ENCODE measurements at regions not wholly inside any gene's neighbourhood (a gene's known extent, or its start where the extent isn't known, plus 50 kb on each side); places are given as distances from the start of the nearest gene placed in this dataset.

DNA sequence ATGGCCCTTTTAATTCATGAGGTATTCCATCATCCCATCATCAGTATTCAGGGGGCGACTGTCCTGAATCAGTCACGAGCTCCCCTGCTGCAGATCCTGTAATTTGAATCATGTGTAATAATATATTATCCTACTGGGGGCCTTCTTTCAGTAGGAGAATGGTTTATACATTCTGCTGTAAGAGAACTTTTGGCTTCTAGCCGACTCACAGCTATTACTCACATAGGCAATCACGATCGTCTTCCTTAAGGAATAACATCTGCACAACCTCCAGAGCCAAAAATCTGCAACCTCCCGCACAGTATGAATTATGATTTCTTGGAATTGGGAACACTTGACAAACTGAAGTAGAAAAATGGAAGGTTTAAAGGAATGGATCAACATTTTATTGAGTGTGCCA is 343.0 kb downstream of the USP25 start:
- no peak for DNase-seq (ENCODE audit: low read depth in 2 of 2)

DNA sequence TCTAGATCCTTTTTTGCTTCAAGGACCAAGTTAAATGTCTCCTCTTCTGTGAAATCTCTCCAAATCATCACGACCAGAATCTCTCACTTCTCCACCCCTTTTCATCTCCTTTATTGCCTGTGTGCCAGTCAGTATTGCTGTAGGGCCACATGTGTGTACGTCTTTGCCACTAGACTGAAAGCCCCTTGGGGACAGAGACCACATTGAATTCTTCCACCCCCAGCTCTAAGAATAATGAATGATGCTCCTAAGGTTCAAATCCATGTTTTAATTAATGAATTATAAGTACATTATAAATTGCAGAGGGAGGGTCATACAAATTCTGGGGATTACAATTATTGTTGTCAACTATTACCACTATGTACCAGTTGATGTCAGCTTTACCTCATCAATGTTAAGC is 343.8 kb downstream of the USP25 start:
- no peak for DNase-seq (ENCODE audit: low read depth in 2 of 2)

DNA sequence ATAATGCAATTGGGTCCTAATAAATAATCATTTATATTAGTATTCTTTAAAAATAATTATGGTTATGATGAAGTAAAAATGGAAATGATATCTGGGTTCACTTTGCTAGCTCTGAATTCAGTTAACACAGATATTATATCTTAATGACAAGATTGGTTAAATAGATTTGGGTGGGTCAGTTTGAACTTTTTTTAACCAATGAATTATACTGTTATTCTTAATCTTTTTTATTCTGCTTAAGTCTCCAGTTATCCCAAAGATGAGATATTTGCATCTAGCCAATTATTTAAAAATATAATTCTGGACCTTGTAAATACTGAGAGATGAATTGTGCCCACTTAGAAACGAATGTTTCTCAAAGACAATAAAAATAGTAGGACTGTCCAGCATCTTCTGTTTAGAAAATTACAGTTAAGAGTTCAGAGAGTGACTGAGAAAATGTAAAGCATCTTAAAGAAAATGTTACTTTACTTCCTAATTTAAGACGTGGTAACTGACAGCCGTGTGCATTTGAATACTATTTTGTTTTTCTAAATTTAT is 345.2 kb downstream of the USP25 start:
- no peak for DNase-seq (ENCODE audit: low read depth in 2 of 2)

DNA sequence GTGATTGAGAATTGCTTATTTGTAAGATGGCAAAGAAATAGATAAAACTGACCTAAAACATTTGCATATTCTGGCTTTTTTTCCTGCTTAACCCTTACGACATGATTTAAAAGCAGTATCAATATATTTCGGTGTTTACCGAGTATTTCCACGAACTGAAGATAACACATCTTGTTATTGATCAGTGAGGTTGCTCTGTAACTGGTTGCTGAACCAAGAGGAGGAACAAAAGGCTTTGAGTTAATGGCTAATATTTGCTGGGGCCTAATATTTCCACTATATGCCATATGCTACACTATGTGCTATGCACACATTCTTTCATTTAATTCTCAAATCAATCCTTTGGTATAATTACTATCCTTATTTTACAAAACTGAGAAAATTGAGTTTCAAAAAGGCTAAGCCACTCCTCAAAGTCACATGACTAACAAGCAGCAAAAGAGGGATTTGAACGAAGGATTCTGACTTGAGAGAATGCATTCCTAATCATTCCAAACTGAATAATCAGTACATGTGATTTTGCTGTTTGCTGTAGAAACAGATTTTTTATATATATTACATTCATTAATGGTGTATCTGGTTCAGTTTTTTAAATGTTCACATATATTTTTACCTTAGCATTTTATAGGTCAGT is 346.0 kb downstream of the USP25 start:
- DNase-seq (ENCODE audit: low read depth in 2 of 2) = no peak

DNA sequence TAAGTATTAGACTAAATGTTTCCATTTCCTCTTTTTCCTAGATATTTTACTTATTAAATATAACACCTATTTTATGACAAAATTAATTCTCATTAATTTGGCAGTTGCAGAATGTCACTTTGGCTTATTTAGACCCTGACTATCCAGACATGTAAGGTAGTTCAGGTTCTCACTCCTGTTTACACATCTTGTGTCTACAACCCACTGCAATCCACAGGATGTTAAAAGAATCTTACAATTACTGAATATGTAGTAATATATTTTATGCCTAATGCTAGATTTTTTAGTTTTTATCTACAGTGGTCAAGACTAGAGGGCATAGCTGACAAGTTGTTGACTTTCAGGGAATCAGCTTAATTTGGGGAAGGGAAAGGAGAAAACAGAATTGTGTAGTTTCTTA is 346.7 kb downstream of the USP25 start:
- no peak for DNase-seq (ENCODE audit: low read depth in 2 of 2)

DNA sequence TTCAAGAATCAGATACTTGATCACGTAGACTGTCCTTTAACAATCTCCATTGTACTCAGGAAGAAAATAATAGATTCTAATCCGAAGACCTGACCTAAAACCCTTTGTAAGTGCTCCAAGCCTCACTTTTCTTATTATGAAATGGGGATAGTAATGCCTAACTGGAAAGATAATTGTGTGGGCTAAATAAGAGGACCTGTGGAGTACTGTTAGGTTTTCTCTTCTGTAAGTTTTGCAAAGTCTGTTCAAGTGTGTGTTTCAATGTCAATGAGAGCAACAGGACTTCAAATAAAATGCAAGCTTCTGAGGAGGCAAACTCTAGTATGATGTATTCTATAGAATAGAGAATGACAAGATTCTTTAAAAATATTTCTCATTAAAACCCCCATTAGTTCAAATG is 348.6 kb downstream of the USP25 start:
- no peak for DNase-seq (ENCODE audit: low read depth in 2 of 2)

DNA sequence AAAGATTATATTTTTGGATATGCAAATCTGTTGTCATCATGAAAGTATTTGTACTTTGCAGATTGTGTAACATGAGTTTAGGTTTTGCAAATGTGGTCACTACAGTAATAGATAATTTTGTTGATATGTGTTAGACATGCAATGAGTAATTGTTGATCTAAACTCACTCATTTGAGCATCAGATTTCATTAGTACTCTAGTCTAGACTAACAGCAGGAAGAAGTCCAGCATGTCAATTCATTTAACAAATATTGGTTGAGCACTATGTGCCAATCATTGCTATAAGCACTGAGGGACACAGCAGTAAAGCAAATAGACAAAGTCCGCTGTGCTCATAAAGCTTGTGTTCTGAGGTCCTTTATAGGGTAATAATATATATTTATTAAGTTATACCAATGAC is 350.0 kb downstream of the USP25 start:
- no peak for DNase-seq (ENCODE audit: low read depth in 2 of 2)

DNA sequence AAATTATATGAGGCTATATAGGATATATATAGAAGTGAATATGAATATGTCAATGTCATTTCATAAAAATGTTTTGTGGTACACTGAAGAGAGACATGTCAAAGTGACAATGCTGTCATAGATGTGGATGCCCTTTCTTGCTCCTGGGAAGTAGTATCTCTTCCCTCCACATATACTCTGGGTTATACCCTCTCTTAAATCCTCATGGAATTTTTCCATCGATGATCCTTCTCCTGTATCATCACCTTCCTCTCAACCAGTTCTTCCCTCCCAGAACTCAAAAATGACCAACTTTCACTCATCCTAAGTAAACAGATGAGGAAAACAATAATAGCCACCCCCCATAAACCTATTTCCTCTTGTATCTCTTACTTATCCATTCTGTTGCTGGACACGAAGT is 351.5 kb downstream of the USP25 start:
- DNase-seq (ENCODE audit: low read depth in 2 of 2) = no peak

DNA sequence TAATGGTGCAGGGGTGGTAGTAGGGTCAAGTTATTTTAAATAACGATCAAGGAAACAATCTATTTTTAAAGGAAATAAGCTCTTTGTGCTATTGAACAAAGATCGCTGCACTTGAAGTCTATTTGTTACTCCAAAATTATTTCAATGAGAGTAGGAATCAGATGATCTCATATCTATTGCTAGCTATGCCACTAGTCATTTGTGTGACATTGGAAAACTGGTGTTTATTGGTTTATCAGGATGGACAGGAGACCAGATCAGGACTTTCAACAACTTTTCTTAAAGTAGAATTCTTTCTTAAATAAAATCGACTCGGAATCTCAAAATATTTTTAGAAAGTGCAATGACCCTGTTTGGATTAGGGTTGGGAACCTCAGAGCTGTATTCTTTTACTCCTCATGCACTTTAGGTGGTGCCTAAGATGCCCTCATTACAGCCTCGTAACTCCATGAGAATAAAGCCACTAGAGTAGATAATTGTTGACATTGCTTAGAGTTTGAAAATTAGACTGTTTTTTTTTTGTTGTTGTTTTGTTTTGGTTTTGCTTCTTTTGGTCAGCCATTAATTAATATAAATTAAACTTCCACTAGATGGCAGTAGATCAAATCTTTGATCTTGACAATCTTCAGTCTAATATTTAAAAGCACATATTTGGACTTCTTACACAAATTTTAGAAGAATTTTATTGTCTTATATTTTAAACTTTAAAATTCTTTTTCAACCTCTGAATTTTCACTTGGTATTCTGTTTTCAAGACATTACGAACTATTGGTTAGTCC is 352.4 kb downstream of the USP25 start:
- no peak for DNase-seq (ENCODE audit: low read depth in 2 of 2)

DNA sequence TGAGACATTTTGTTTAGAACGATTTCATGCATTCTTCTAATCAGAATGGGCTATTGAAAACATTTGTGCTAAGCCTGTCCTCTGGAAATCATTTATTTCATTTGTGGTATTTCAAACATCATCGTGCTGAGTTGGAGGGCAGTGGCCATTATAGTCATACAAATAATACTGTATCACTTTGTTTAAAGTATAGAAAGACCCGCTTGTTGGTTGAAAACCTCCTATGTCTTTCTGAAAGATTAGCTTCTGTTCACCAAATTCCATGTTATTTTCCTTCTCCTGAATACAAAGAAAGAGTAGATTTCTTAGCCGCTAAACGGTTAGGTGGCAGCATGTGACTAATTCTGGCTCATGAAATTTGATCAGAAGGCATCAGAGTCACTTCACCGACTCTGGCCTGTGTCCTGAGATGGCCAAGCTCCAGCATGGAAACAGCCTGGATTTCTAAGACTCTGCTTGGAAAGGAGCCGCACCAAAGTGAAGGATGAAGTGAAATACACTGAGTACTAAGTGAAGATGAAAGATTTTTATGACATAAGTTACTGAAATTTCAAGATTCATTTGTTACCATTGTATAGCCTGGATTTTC is 355.1 kb downstream of the USP25 start:
- DNase-seq (ENCODE audit: low read depth in 2 of 2) = no peak

DNA sequence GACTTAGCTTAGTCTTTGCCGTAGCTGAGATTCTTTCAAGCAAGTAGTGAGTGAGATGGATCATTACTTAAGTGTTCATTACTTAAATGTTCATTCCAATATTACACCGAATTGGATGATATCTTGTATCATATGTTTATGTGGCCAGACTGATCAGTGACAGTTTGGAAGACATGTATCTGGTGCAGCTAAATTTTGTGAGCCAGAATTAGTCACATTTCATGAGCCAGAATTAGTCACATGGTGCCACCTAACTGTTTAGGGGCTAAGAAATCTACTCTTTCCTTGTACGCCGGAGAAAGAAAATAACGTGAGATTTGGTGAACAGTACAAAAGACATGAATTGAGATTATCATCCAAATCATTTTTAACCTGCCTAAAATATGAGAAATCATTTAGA is 355.6 kb downstream of the USP25 start:
- no peak for DNase-seq (ENCODE audit: low read depth in 2 of 2)

DNA sequence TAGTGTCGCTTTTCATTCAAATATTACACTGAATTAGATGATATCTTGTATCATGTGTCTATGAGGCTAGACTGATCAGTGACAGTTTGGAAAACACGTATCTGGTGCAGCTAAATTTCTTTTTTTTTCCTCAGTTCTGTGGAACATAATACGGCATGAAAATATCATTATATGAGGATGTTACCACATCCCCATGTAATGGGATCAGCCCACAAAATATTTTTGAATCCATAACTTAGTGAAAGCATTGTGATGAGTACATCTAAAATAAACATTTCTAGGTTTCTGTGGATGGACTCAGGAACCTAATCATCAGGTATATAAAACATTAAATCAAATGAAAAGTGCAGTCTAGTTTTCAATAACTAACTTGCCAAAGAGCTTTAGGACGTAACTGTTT is 356.3 kb downstream of the USP25 start:
- DNase-seq (ENCODE audit: low read depth in 2 of 2) = no peak

DNA sequence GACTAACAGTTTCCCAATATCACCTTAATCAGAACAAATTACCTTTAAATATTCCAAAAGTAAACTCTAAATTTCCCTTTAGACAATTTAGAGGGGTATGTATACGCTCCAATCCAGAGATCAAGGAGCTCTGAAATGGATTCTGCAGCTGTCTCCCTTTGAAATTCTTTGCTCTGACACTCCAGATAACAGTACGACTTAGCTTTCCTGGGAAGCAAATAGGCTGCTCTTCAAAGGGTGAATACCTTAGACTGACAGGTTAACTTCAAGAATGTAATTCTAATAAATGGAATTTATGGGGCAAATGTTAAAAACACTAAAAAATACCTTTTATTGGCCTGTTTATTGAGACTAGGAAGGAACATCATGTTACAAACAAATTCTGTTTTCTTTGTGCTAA is 357.2 kb downstream of the USP25 start:
- DNase-seq (ENCODE audit: low read depth in 2 of 2) = no peak

DNA sequence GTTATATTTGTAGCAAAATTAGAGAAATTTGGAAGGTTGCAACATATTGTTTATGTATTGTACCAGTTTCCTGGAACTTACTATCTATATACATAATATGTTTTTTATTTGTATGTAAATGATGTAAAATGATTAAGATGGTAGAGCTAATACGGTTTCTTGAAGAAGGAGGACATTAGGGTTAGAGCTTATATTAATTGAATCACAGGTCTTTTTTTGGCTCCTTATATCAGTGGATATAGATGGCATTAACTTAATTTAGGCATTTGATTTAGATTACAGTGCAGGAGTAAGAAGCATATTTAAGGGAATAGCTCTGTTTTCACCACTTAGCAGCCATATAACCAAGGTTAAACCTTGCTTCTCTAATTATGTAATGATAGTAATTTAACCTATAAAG is 357.7 kb downstream of the USP25 start:
- DNase-seq (ENCODE audit: low read depth in 2 of 2) = no peak

DNA sequence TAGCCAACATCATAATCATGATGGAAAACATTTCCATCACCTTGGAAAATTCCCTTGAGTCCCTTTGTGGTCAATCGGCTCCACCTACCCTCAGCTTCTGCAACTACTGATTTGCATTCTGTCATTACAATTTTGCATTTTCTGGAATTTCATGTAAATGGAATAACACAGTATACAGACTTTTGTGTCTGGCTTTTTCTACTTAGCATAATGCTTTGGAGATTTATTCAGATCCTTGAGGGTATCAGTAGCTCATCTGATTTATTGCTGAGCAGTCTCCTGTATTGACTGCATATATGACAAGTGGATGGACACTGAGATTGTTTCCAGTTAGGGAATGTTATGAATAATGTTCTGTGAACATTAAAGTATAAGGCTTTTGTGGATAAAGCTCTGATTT is 358.3 kb downstream of the USP25 start:
- no peak for DNase-seq (ENCODE audit: low read depth in 2 of 2)

DNA sequence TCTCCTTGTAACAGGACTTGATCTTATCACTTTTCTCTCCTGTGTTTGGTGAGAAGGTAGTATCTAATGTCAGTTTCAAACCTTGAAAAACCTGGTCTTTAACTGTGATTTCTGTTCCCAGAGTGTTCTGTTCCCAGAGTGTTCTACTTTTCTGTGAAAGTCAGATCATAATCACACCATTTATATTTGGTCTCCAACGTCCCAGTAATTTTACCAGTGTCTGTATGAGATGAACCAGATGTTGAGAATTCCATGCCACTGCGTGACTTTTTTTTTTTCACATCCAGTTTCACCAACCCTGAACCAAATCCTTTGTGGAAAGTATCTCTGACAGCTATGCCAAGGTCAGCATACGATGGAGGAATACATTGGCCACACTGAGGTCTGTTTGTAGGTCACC is 365.2 kb downstream of the USP25 start:
- no peak for DNase-seq (ENCODE audit: low read depth in 2 of 2)

DNA sequence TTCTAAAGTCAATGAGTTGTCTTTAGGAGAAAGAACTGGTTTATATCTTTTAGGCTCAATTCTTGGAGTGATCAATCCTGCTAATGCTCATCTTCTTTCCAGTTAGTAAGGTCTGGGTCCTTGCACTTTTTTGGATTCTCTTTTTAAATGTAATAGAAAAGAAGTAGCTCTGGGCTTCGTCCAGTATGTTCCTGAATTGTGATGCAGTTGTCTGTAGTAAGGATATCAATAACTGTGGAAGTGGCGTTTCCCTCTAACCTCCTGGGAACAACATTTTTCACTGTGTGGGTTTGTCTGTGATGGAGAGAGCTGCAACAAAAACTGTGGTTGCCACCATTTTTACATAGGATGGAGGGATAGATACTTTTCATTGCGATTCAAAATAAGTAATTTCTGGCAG is 367.2 kb downstream of the USP25 start:
- DNase-seq (ENCODE audit: low read depth in 2 of 2) = no peak

DNA sequence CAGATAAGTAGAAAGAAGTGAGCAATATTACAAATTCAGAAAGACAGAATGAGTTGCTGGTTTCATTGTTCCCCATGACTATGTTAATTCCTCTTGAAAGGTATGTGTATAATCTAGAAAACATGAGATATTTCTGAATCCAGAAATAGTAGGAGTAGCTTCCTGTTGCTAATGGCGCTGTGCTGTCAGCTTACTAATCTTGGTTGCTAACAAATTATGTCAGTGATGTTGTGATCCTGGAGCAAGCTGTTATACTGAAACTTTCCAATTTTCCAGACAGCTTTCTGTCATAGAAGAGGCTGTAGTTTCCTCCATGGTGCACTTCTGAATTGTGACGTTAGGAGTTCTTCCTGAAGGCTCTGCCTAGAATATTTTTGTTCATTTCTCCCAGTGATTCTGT is 372.3 kb downstream of the USP25 start:
- no peak for DNase-seq (ENCODE audit: low read depth in 2 of 2)

DNA sequence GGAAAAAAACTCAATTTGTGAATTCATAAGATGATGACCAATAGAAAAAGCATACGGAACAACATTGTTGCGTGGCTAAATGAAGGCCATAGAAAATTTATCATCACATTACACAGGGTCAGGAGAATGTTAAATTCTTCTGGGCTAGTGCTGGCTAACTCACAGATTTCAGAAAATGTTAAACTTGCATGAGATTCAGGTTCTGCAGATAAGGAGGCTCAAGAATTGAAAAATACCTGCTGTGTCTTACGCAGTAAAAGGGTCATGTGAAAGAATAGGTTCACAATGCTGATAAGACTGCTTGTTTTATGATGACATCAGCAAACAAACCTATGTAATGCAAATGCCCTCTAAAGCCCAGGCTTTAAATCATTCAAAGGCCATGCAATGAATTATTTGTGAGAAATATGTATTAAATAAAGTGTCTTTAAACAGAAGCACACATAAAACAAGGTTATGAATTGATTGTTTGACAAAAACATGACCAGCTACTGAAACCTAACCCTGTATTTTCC is 378.8 kb downstream of the USP25 start:
- DNase-seq (ENCODE audit: low read depth in 2 of 2) = no peak

DNA sequence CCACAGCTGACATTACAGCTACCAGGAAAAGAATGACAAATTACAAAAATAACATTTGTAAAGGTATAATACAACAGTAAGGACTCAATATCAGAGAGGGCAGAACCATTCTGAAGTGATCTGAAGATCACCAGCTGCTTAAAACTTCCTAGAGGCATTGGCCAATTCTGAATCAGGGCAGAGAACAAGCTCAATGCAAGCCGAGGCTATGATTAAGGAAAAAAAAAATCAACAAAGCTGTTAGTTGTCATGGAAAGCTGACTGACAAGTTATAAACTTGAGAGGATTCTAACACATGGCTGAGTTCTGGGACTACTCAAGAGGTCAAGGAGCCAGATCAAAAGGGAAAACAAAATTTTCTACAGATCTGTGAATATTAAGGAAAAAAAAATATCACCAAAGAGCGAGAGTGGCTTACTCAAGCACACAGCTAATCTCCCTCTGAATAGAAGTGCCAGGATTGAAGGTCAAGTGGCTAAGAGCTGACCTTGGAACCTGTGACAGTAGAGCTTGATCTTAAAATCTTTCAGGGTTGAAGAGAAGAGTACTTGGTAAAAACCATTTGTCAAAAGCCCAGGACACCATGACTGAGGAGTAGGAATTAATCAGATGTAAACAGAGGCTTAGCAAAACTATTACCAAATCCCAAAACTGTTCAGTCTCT is 383.4 kb downstream of the USP25 start:
- no peak for DNase-seq (ENCODE audit: low read depth in 2 of 2)

DNA sequence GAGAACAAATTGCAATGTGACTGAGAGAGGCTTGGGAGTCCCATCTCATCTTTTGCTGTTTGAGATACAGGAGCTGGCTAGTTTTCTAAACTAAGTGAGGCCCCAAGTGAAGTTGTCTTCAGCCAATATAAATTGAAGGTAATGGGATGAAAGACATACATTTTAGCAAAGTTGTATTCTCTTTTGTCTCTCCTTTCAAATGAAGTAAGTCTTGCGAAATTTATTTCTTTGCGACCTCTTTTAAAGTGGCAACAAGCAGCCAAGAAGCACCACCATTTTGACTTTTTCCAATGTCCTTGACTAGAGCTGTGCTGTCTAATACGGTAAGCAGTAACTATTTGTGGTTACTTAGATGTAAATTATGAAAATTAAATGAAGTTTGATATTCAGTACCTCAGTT is 385.7 kb downstream of the USP25 start:
- no peak for DNase-seq (ENCODE audit: low read depth in 2 of 2)

DNA sequence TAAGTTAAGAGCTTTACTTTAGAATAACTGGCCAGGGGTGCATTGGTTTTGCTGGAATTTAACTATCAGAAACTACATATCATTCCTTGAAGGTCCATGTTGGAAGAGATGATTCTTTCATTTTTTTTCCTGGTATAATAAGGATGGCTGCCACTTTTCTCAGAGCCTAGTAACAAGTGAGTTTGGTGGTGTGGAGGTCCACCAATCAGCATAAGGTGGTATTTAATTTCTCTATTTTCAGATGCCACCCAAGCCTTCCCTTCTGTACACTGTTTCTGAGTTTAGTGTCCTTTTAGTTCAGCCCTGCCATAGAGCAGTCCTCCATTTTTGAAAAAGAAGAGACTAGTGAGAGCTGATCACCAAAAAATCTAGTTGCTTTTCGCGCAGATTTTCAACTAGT is 386.3 kb downstream of the USP25 start:
- no peak for DNase-seq (ENCODE audit: low read depth in 2 of 2)
